GM13976 (cell line): ENCODE measurements at regions not wholly inside any gene's neighbourhood (a gene's known extent, or its start where the extent isn't known, plus 50 kb on each side); places are given as distances from the start of the nearest gene placed in this dataset.
"Not testable (repeated sequence)": the region's sequence is repeated elsewhere in the genome, so short reads cannot be mapped to it uniquely, and the experiment has no call there.

Experiments
- DNase-seq: peaks from one replicate; pipeline ENCODE4 v3.0.0; 2012; ENCODE audit warnings: low spot score
- CTCF ChIP-seq: IDR thresholded peaks from 2 replicates; pipeline ENCODE4 v1.5.1; 2012; ENCODE audit warnings: borderline replicate concordance, mild to moderate bottlenecking; ENCODE audit not compliant: insufficient read depth; ENCODE audit errors: extremely low read depth, missing control alignments, control extremely low read depth
- in situ Hi-C: fragments of 300-500 bp; cut with MboI; formaldehyde crosslinking; loops from one replicate; pipeline ENCODE4 v1.12.0; 2022; ENCODE audit warnings: low sequenced_read_pairs, mixed read lengths, inconsistent platforms; ENCODE audit not compliant: unreplicated experiment

- in situ Hi-C loops, result no loop called here
- DNase-seq, result no peak
- no peak for TF ChIP-seq CTCF
Measured at GRCh38 chr7:43057141-43057540, 55.3 kb upstream of the HECW1 start.

GRCh38 chr7:43058271-43059066, 54.0 kb upstream of the HECW1 start:
- TF ChIP-seq CTCF, result no peak
- DNase-seq, result peak; percentile 70
- in situ Hi-C loops, result no loop called here

- DNase-seq, in situ Hi-C loops: not testable (repeated sequence)
Measured at GRCh38 chr7:43059067-43059600, 53.3 kb upstream of the HECW1 start.
